GM12801 (cell line): ENCODE measurements at regions not wholly inside any gene's neighbourhood (a gene's known extent, or its start where the extent isn't known, plus 50 kb on each side); places are given as distances from the start of the nearest gene placed in this dataset.

Source experiments
- CTCF ChIP-seq: IDR thresholded peaks from one replicate; pipeline ENCODE4 v1.5.1; 2011; ENCODE audit warnings: control low read depth; ENCODE audit not compliant: insufficient read length; ENCODE audit errors: extremely low read depth

- TF ChIP-seq CTCF: no peak
Observed at GRCh38 chr12:127078577-127079350, 1188.2 kb upstream of the TMEM132C start.

GRCh38 chr12:127079636-127080035, 1187.3 kb upstream of the TMEM132C start:
- TF ChIP-seq CTCF: no peak

GRCh38 chr12:127081058-127081457, 1185.9 kb upstream of the TMEM132C start:
- TF ChIP-seq CTCF: no peak

DNA sequence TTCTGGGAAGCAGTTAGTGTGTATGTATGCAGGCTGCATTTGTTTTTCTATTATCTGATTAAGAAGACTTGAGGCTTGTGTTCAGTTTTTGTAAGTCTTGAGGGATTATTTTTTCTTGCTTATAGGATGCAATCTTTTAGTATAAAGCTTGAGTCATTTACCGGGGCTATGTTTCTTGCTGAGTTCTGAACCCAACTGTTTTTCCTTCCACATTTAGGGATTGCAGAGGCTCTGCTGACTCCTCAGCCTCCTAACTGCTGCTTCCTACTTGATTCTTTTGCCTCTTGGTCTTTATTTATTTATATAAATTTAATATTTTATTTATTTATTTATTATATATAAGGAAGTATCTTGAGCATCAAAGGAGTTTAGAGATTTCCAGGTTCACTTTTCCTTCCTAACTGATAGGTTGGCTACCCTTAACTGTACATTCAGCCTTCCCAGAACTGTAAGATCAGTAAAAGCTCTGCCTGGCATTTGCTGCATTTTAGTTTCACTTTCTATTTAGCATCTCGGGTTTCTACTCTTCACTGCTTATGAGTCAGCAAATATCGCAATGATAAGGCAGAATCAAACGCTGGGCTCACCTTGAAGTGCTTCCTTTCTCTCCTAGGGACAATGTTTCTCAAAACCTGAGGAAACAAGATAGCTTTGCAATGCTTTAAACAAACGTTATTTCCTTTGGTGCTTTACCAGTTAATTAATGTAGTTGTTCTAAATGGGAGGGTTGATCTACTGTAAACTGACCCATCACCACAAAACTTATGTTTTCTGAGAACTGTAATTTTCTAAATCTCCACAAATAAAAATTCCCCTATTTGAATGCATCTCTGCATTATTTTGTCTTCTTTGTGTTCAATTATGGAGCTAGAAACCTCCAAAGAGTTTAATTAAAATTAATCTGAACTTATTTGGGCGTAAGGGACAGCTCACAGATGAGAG, 1183.7 kb upstream of the TMEM132C start:
- no peak for TF ChIP-seq CTCF

DNA sequence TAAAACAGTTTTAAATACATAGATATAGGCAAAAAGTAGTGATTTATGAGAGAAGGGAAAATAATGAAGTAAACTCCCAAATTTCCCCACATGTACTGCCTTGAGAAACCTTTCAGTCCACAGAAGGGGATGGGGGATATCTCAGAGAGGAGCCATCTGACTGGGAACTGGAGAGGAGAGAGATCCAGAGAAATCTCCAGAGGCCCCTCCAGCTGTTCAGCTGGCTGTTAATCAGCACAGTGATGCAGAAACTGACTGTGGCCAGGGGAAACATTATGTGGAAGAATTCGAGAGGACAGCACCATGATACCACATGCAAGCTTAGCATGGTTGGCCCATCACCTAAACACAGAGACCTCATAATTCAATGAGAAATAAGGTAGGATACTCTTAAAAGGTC, 1165.9 kb upstream of the TMEM132C start:
- TF ChIP-seq CTCF: no peak

DNA sequence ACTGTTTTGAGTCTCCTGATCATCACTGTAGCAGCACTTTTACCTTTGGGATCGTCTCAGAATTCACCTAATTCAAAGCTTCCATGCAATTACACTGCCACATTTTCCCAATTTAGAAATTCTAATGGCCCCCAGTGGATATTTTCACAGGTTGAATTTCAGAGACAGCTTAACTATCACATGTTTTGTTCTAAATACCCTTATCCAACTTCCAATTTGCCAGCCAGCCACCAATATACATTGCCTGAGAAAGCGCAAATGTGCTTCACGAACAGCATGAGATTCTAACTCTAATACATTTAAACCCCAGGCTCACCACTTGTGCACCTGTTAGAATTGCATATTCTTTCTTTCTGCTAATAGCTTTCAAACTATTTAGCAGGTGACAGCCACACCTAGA, 1160.9 kb upstream of the TMEM132C start:
- no peak for TF ChIP-seq CTCF

- no peak for TF ChIP-seq CTCF
Observed at GRCh38 chr12:127106697-127107096, 1160.3 kb upstream of the TMEM132C start.
